GM13976 (cell line): ENCODE measurements at regions not wholly inside any gene's neighbourhood (a gene's known extent, or its start where the extent isn't known, plus 50 kb on each side); places are given as distances from the start of the nearest gene placed in this dataset.

Experiments used
- DNase-seq: peaks from one replicate; pipeline ENCODE4 v3.0.0; 2012; ENCODE audit warnings: low spot score
- in situ Hi-C: fragments of 300-500 bp; cut with MboI; formaldehyde crosslinking; loops from one replicate; pipeline ENCODE4 v1.12.0; 2022; ENCODE audit warnings: low sequenced_read_pairs, mixed read lengths, inconsistent platforms; ENCODE audit not compliant: unreplicated experiment
- TF ChIP-seq, protein P1 (sequence below): IDR thresholded peaks from 2 replicates; pipeline ENCODE4 v1.5.1; 2012; ENCODE audit warnings: borderline replicate concordance, mild to moderate bottlenecking; ENCODE audit not compliant: insufficient read depth; ENCODE audit errors: extremely low read depth, missing control alignments, control extremely low read depth

- TF ChIP-seq, protein P1, sequence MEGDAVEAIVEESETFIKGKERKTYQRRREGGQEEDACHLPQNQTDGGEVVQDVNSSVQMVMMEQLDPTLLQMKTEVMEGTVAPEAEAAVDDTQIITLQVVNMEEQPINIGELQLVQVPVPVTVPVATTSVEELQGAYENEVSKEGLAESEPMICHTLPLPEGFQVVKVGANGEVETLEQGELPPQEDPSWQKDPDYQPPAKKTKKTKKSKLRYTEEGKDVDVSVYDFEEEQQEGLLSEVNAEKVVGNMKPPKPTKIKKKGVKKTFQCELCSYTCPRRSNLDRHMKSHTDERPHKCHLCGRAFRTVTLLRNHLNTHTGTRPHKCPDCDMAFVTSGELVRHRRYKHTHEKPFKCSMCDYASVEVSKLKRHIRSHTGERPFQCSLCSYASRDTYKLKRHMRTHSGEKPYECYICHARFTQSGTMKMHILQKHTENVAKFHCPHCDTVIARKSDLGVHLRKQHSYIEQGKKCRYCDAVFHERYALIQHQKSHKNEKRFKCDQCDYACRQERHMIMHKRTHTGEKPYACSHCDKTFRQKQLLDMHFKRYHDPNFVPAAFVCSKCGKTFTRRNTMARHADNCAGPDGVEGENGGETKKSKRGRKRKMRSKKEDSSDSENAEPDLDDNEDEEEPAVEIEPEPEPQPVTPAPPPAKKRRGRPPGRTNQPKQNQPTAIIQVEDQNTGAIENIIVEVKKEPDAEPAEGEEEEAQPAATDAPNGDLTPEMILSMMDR: no peak
- DNase-seq: no peak
- in situ Hi-C loops: no loop called here
These were observed 346.1 kb upstream of the ID2 start for GRCh38 chr2:8335801-8336200.

GRCh38 chr2:8337321-8337720 lies 344.5 kb upstream of the ID2 start:
- in situ Hi-C loops: no loop called here
- TF ChIP-seq, protein P1: no peak

DNA sequence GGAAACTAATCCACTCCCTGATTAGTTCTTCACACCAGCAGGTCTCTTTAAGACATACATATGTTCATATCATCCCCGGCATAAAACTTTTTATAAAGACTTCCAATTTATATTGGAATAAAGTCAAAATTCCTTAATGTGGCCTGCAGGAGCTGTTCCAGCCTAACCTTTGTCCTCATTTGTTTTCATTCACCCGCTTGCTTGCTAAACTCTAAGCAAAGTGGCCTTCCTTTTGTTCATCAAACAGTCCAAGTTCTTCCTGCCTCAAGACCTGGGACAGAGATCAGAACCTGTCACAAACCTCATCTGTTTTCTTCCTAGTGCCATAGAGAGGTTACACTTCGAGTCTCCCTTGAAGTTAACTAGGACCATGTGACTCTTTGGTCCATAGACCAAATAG lies 339.4 kb upstream of the ID2 start:
- TF ChIP-seq, protein P1: no peak
- in situ Hi-C loops: no loop called here
- DNase-seq: no peak

More at GRCh38 chr2:8337321-8337720, 344.5 kb upstream of the ID2 start:
- DNase-seq: no peak

- in situ Hi-C loops: no loop called here
- DNase-seq: no peak
These were observed 338.8 kb upstream of the ID2 start for GRCh38 chr2:8343031-8343430.

DNA sequence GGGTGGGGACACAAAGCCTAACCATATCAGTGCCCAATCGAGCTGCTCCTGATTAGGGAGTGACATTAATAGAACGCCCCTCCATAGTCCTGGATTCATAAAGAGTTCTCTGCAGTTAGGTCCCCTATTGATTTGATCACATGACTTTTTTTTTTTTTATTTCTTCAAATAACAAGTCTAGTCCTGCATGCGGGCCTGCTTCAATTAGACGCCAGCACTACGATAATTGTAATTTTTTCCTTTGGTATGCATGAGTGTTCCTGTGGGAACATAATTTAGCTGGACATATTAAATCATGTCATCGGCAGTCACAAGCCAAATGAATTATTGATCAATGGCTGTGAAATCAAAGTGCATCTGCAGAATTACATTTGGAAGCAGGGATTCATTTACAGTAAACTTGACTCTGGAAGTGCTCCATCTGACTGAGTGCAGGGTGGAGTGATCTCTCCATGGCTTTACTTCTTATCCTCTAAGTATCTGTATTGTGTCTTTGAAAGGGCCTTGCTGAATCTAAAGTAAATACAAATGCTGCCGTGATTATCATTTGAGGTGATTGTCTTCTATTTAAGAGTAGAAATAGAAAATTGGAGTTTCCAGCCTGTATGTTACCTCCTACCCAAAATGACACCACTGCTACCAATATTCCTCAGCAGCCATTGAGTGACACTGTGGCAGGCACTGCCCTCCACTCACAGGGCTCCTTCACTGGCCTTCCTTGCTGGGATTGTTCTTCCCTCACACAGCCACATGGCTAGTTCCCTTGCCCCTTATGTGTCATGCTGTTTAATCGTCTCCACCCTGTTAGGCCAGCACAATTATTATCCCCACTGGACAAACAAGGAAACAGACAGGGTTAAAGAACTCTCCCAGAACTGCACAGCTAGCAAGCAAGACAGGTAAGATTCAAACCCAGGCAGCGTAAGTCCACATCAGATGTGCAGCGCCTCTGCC lies 337.4 kb upstream of the ID2 start:
- in situ Hi-C loops: no loop called here

More at GRCh38 chr2:8343031-8343430, 338.8 kb upstream of the ID2 start:
- TF ChIP-seq, protein P1: no peak

DNA sequence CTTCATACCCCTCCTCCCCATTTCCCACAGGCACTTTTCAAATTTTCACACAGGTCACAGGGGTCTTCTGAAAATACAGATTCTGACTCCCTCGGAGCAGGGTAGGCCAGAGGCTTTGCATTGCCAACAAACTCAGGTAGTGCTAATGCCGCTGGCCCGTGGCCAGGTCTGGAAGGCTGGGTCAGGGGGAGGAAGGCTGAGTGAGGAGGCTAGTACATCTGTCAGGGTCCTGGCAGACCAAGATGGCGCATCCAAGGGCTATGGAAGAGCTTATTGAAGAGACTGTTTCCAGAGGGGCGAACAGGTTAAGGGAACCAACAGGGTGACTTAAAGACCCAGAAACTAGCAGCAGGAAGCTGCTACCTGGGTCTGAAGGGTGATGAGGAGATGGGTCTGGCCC lies 336.7 kb upstream of the ID2 start:
- in situ Hi-C loops: no loop called here
- TF ChIP-seq, protein P1: no peak
- no peak for DNase-seq

More for the DNA sequence above, 337.4 kb upstream of the ID2 start:
- no peak for DNase-seq
- TF ChIP-seq, protein P1: no peak
